SK-N-SH treated with all-trans-retinoic acid at 6 μM for 48 hours (cell line): ENCODE measurements at regions not wholly inside any gene's neighbourhood (a gene's known extent, or its start where the extent isn't known, plus 50 kb on each side); places are given as distances from the start of the nearest gene placed in this dataset.

ENCODE experiments used
- ATAC-seq: fragments of 200-7000 bp; cut with Tn5 transposase; 3 replicates; pipeline ENCODE4 v1.9.1; 2020; ENCODE audit warnings: mild to moderate bottlenecking, moderate library complexity
- ARNTL ChIP-seq: fragments of 450-650 bp; formaldehyde crosslinking; IDR thresholded peaks from 2 replicates; pipeline ENCODE4 v1.5.0; 2020; ENCODE audit warnings: low read depth, mild to moderate bottlenecking, moderate library complexity, borderline replicate concordance
- BACH2 ChIP-seq: fragments of 250-450 bp; sonication (Bioruptor Pico); IDR thresholded peaks from 2 replicates; pipeline ENCODE4 v1.9.0; 2021; ENCODE audit warnings: mild to moderate bottlenecking, borderline replicate concordance
- CSDC2 ChIP-seq: fragments of 250-450 bp; sonication (Bioruptor Pico); IDR thresholded peaks from 2 replicates; pipeline ENCODE4 v1.5.0; 2020; ENCODE audit warnings: mild to moderate bottlenecking, moderate library complexity
- ESRRG ChIP-seq: fragments of 250-450 bp; sonication (Bioruptor Pico); IDR thresholded peaks from 2 replicates; pipeline ENCODE4 v1.6.1; 2021; ENCODE audit warnings: mild to moderate bottlenecking
- GLIS3 ChIP-seq: fragments of 250-450 bp; sonication (Bioruptor Pico); IDR thresholded peaks from 2 replicates; pipeline ENCODE4 v1.5.0; 2020; ENCODE audit warnings: mild to moderate bottlenecking, moderate library complexity
- ISL1 ChIP-seq: fragments of 250-450 bp; sonication (Bioruptor Pico); IDR thresholded peaks from 2 replicates; pipeline ENCODE4 v2.1.2; 2022; ENCODE audit warnings: mild to moderate bottlenecking, moderate library complexity
- OSR1 ChIP-seq: fragments of 250-450 bp; sonication (Bioruptor Pico); IDR thresholded peaks from 2 replicates; pipeline ENCODE4 v1.8.0; 2022; ENCODE audit warnings: moderate library complexity, mild to moderate bottlenecking, inconsistent platforms
- PPARA ChIP-seq: fragments of 250-450 bp; sonication (Bioruptor Pico); IDR thresholded peaks from 2 replicates; pipeline ENCODE4 v1.5.0; 2020; ENCODE audit warnings: mild to moderate bottlenecking, borderline replicate concordance
- RARB ChIP-seq: fragments of 250-450 bp; sonication (Bioruptor Pico); IDR thresholded peaks from 2 replicates; pipeline ENCODE4 v1.8.0; 2021; ENCODE audit warnings: mild to moderate bottlenecking, moderate library complexity
- SNAI2 ChIP-seq: fragments of 250-450 bp; sonication (Bioruptor Pico); IDR thresholded peaks from 2 replicates; pipeline ENCODE4 v1.5.0; 2020; ENCODE audit warnings: mild to moderate bottlenecking, moderate library complexity
- TCF4 ChIP-seq: fragments of 250-450 bp; sonication (Bioruptor Pico); IDR thresholded peaks from 2 replicates; pipeline ENCODE4 v1.8.0; 2021; ENCODE audit warnings: mild to moderate bottlenecking, moderate library complexity, borderline replicate concordance
- TOX ChIP-seq: fragments of 250-450 bp; sonication (Bioruptor Pico); IDR thresholded peaks from 2 replicates; pipeline ENCODE4 v1.8.0; 2021; ENCODE audit warnings: mild to moderate bottlenecking, moderate library complexity, borderline replicate concordance
- ZFP3 ChIP-seq: fragments of 250-450 bp; sonication (Bioruptor Pico); IDR thresholded peaks from 2 replicates; pipeline ENCODE4 v1.5.0; 2020; ENCODE audit warnings: mild to moderate bottlenecking, moderate library complexity
- ZFP30 ChIP-seq: fragments of 450-650 bp; formaldehyde crosslinking; IDR thresholded peaks from 2 replicates; pipeline ENCODE4 v1.5.0; 2022; ENCODE audit warnings: mild to moderate bottlenecking, moderate library complexity
- ZNF565 ChIP-seq: fragments of 450-650 bp; formaldehyde crosslinking; conservative IDR thresholded peaks from 2 replicates; pipeline ENCODE4 v1.5.0; 2020; ENCODE audit warnings: low read depth, mild to moderate bottlenecking, moderate library complexity
- ZNF70 ChIP-seq: fragments of 450-650 bp; formaldehyde crosslinking; IDR thresholded peaks from 2 replicates; pipeline ENCODE4 v1.5.0; 2020; ENCODE audit warnings: mild to moderate bottlenecking, moderate library complexity
- ZNF8 ChIP-seq: fragments of 450-650 bp; formaldehyde crosslinking; IDR thresholded peaks from 2 replicates; pipeline ENCODE4 v1.5.0; 2020; ENCODE audit warnings: mild to moderate bottlenecking, moderate library complexity
- TF ChIP-seq, protein P1 (sequence below): fragments of 250-450 bp; sonication (Bioruptor Pico); IDR thresholded peaks from 2 replicates; pipeline ENCODE4 v1.5.0; 2020; ENCODE audit warnings: mild to moderate bottlenecking, moderate library complexity
- TF ChIP-seq, protein P2 (sequence below): fragments of 250-450 bp; sonication (Bioruptor Pico); IDR thresholded peaks from 2 replicates; pipeline ENCODE4 v1.8.0; 2021; ENCODE audit warnings: low read depth, mild to moderate bottlenecking, moderate library complexity, borderline replicate concordance
- TF ChIP-seq, protein P3 (sequence below): fragments of 250-450 bp; sonication (Bioruptor Pico); IDR thresholded peaks from 2 replicates; pipeline ENCODE4 v1.8.0; 2020; ENCODE audit warnings: mild to moderate bottlenecking, moderate library complexity, borderline replicate concordance
- TF ChIP-seq, protein P4 (sequence below): fragments of 250-450 bp; sonication (Bioruptor Pico); IDR thresholded peaks from 2 replicates; pipeline ENCODE4 v1.5.1; 2020; ENCODE audit warnings: low read depth, mild to moderate bottlenecking, moderate library complexity

DNA sequence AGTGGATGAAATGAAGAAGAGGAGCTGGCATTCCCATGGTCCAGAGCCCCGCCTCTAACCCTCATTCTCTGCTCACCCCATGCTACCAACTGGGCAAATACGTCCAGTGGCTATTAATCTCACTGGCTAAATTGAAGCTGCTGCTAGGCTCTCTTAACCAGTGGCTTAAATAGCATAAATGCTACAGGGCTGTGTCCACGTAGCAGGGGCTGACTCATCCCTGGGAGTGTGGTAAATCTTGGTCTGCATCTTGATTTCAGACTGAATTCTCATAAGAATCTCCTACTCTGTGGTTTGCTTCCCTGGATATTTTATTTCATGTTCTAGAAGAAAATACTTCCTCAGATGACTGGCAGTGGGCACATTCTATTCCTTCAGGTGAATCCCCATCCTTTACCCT is 193.1 kb upstream of the ARG1 start:
- TF ChIP-seq ISL1 (CRISPR knock-in tag) = no peak
- TF ChIP-seq, protein P1, sequence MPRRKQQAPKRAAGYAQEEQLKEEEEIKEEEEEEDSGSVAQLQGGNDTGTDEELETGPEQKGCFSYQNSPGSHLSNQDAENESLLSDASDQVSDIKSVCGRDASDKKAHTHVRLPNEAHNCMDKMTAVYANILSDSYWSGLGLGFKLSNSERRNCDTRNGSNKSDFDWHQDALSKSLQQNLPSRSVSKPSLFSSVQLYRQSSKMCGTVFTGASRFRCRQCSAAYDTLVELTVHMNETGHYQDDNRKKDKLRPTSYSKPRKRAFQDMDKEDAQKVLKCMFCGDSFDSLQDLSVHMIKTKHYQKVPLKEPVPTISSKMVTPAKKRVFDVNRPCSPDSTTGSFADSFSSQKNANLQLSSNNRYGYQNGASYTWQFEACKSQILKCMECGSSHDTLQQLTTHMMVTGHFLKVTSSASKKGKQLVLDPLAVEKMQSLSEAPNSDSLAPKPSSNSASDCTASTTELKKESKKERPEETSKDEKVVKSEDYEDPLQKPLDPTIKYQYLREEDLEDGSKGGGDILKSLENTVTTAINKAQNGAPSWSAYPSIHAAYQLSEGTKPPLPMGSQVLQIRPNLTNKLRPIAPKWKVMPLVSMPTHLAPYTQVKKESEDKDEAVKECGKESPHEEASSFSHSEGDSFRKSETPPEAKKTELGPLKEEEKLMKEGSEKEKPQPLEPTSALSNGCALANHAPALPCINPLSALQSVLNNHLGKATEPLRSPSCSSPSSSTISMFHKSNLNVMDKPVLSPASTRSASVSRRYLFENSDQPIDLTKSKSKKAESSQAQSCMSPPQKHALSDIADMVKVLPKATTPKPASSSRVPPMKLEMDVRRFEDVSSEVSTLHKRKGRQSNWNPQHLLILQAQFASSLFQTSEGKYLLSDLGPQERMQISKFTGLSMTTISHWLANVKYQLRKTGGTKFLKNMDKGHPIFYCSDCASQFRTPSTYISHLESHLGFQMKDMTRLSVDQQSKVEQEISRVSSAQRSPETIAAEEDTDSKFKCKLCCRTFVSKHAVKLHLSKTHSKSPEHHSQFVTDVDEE (CRISPR knock-in tag) = no peak
- TF ChIP-seq ZNF70 = no peak
- TF ChIP-seq SNAI2 = no peak
- no peak for TF ChIP-seq ZFP3 (CRISPR knock-in tag)
- TF ChIP-seq, protein P2, sequence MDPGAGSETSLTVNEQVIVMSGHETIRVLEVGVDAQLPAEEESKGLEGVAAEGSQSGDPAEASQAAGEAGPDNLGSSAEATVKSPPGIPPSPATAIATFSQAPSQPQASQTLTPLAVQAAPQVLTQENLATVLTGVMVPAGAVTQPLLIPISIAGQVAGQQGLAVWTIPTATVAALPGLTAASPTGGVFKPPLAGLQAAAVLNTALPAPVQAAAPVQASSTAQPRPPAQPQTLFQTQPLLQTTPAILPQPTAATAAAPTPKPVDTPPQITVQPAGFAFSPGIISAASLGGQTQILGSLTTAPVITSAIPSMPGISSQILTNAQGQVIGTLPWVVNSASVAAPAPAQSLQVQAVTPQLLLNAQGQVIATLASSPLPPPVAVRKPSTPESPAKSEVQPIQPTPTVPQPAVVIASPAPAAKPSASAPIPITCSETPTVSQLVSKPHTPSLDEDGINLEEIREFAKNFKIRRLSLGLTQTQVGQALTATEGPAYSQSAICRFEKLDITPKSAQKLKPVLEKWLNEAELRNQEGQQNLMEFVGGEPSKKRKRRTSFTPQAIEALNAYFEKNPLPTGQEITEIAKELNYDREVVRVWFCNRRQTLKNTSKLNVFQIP = no peak
- no peak for TF ChIP-seq GLIS3 (CRISPR knock-in tag)
- no peak for TF ChIP-seq BACH2 (CRISPR knock-in tag)
- TF ChIP-seq PPARA (CRISPR knock-in tag) = no peak
- TF ChIP-seq ESRRG (CRISPR knock-in tag) = no peak
- no peak for TF ChIP-seq OSR1 (CRISPR knock-in tag)
- no peak for TF ChIP-seq ZNF565 (CRISPR knock-in tag)

DNA sequence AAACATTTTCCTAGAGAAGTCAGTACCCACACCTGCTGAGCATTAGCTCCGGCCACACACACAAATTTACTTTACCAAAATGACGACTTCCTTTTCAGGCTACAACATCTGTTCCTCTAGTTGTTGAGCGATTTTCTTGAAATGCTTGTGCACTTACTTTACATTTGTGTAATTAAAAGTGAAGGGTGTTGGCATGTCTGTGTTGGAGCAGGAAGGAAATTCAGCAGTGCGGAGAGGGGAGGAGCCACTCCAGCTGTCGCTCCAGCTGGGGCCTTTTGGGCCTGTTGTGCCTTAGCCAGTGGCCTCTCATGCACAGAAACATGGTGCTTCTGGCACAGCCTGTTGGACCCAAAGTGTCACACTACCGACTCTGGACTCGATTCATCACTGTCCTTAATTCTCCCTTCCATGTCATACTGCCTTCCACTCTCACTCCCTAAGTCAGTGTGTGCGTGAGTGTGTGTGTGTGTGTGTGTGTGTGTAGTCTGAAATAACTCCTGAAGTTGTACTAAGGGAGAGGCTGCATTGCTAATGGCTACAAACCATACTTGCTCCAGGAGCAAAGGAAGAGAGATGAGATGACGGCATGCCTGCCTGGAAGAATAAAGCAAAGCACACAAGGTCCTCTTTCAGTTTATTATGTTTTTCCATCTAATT is 191.8 kb upstream of the ARG1 start:
- TF ChIP-seq RARB (CRISPR knock-in tag) = no peak
- ATAC-seq = no peak

More for the DNA sequence above, 193.1 kb upstream of the ARG1 start:
- peak; percentile 91 for ATAC-seq

DNA sequence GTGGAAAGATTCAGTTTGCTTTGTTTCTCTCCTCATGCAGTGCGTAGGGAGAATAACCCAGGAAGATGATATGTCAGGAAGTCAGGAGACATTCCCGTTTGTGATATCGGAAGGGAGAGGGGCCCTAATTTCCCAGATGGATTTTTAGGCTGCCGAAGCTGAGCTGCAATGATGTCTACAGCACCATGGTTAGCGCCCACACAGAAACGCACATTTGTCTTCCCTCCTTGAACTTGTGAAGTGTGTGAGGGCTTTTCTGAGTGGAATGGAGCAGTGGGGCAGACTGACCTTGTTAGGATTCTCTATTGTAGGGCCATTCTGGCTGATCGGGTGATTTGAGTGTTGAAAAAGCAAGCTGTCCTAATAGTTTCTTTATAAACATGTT is 191.3 kb upstream of the ARG1 start:
- TF ChIP-seq RARB (CRISPR knock-in tag) (no peak), ZFP30 (no peak), OSR1 (CRISPR knock-in tag) (no peak), ESRRG (CRISPR knock-in tag) (no peak), GLIS3 (CRISPR knock-in tag) (no peak), TCF4 (CRISPR knock-in tag) (no peak), ZNF565 (CRISPR knock-in tag) (no peak), SNAI2 (no peak), ZFP3 (CRISPR knock-in tag) (no peak), ZNF70 (no peak), ZNF8 (CRISPR knock-in tag) (no peak), CSDC2 (no peak), ARNTL (CRISPR knock-in tag) (no peak), ISL1 (CRISPR knock-in tag) (no peak), TOX (CRISPR knock-in tag) (no peak)
- TF ChIP-seq, protein P3, sequence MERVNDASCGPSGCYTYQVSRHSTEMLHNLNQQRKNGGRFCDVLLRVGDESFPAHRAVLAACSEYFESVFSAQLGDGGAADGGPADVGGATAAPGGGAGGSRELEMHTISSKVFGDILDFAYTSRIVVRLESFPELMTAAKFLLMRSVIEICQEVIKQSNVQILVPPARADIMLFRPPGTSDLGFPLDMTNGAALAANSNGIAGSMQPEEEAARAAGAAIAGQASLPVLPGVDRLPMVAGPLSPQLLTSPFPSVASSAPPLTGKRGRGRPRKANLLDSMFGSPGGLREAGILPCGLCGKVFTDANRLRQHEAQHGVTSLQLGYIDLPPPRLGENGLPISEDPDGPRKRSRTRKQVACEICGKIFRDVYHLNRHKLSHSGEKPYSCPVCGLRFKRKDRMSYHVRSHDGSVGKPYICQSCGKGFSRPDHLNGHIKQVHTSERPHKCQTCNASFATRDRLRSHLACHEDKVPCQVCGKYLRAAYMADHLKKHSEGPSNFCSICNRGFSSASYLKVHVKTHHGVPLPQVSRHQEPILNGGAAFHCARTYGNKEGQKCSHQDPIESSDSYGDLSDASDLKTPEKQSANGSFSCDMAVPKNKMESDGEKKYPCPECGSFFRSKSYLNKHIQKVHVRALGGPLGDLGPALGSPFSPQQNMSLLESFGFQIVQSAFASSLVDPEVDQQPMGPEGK = no peak
- TF ChIP-seq, protein P4, sequence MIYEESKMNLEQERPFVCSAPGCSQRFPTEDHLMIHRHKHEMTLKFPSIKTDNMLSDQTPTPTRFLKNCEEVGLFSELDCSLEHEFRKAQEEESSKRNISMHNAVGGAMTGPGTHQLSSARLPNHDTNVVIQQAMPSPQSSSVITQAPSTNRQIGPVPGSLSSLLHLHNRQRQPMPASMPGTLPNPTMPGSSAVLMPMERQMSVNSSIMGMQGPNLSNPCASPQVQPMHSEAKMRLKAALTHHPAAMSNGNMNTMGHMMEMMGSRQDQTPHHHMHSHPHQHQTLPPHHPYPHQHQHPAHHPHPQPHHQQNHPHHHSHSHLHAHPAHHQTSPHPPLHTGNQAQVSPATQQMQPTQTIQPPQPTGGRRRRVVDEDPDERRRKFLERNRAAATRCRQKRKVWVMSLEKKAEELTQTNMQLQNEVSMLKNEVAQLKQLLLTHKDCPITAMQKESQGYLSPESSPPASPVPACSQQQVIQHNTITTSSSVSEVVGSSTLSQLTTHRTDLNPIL (CRISPR knock-in tag) = no peak
- TF ChIP-seq, protein P2 = no peak

More for the DNA sequence above, 191.3 kb upstream of the ARG1 start:
- ATAC-seq = no peak
